NCI-H1105 (cell line): ENCODE measurements at regions not wholly inside any gene's neighbourhood (a gene's known extent, or its start where the extent isn't known, plus 50 kb on each side); places are given as distances from the start of the nearest gene placed in this dataset.
"Not testable (repeated sequence)": the region's sequence is repeated elsewhere in the genome, so short reads cannot be mapped to it uniquely, and the experiment has no call there.

Experiments
- DNase-seq: peaks from one replicate; lab custom pipeline; 2025; lab: John Stamatoyannopoulos, UW

GRCh38 chrX:35221391-35221790 is 278.8 kb downstream of the FAM47B start:
- not testable (repeated sequence) for DNase-seq

GRCh38 chrX:35244088-35244741 is 301.6 kb downstream of the FAM47B start:
- no peak for DNase-seq

GRCh38 chrX:35244796-35245508 is 302.4 kb downstream of the FAM47B start:
- no peak for DNase-seq

GRCh38 chrX:35251226-35251625 is 308.6 kb downstream of the FAM47B start:
- DNase-seq, result no peak

GRCh38 chrX:35276115-35276514 is 333.5 kb downstream of the FAM47B start:
- DNase-seq, result no peak

GRCh38 chrX:35285289-35285962 is 342.8 kb downstream of the FAM47B start:
- no peak for DNase-seq

GRCh38 chrX:35288657-35289056 is 346.1 kb downstream of the FAM47B start:
- DNase-seq, result no peak

- DNase-seq, result no peak
These were observed 347.4 kb downstream of the FAM47B start for GRCh38 chrX:35289952-35290351.

GRCh38 chrX:35291013-35291412 is 348.4 kb downstream of the FAM47B start:
- no peak for DNase-seq

- DNase-seq, result no peak
These were observed 349.9 kb downstream of the FAM47B start for GRCh38 chrX:35292522-35292921.

GRCh38 chrX:35305037-35305436 is 362.4 kb downstream of the FAM47B start:
- DNase-seq, result not testable (repeated sequence)

GRCh38 chrX:35339796-35340195 is 397.2 kb downstream of the FAM47B start:
- DNase-seq, result no peak

GRCh38 chrX:35340465-35340864 is 397.9 kb downstream of the FAM47B start:
- DNase-seq, result no peak

GRCh38 chrX:35351212-35351611 is 408.6 kb downstream of the FAM47B start:
- DNase-seq, result no peak

GRCh38 chrX:35351795-35352483 is 409.3 kb downstream of the FAM47B start:
- no peak for DNase-seq

- DNase-seq, result no peak
These were observed 415.1 kb downstream of the FAM47B start for GRCh38 chrX:35357656-35358055.

GRCh38 chrX:35362866-35363265 is 420.3 kb downstream of the FAM47B start:
- no peak for DNase-seq

GRCh38 chrX:35374116-35374515 is 424.0 kb upstream of the MAGEB16 start:
- no peak for DNase-seq

- peak; percentile 1 for DNase-seq
These were observed 417.1 kb upstream of the MAGEB16 start for GRCh38 chrX:35380808-35381700.

GRCh38 chrX:35381709-35382108 is 416.4 kb upstream of the MAGEB16 start:
- DNase-seq, result not testable (repeated sequence)

GRCh38 chrX:35382966-35383365 is 415.2 kb upstream of the MAGEB16 start:
- DNase-seq, result no peak

GRCh38 chrX:35392232-35392631 is 405.9 kb upstream of the MAGEB16 start:
- no peak for DNase-seq
